Cardiac fibroblast (primary cell): ENCODE measurements at regions not wholly inside any gene's neighbourhood (a gene's known extent, or its start where the extent isn't known, plus 50 kb on each side); places are given as distances from the start of the nearest gene placed in this dataset.
"Not testable (repeated sequence)": the region's sequence is repeated elsewhere in the genome, so short reads cannot be mapped to it uniquely, and the experiment has no call there.

Experiments
- DNase-seq, 2 donors: peaks; one replicate each; pipeline versions ENCODE4 v3.0.0 to v3.0.0-alpha.2; 2010; ENCODE audit warnings: low read depth in 2 of 2
- H3K4me3 ChIP-seq, 2 donors: replicated peaks in 1 of 2; 1 replicate in 1 of 2; 2 replicates in 1 of 2; pipeline ENCODE4 v1.5.1; 2011; ENCODE audit warnings: low read depth in 2 of 2, low read length in 2 of 2, mild to moderate bottlenecking in 2 of 2, moderate library complexity in 1 of 2
- CTCF ChIP-seq: IDR thresholded peaks from one replicate; pipeline ENCODE4 v1.5.1; 2011; ENCODE audit warnings: low read depth, mild to moderate bottlenecking, low read length, inconsistent platforms

DNA sequence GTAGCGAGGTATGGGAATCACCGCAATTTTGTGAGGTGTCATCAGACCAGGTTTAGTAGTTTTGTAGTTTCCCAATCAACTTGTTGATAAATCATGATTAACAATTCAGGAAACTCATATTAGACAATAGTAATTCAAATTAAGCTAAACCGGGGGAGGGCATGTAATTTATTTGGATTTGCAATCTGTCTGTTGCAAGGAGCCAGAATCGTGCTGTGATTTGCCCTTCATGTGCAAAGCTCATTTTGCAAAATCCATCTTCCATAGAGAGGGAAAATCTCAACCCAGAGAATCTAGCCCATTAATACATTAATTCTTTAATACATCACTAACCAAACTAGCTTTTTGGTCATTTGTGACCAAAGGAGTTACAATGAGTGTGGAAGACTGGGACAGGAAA is 164.7 kb upstream of the TRPM3 start:
- no peak for TF ChIP-seq CTCF
- no peak overlapping the region for H3K4me3 ChIP-seq
- no peak for DNase-seq

GRCh38 chr9:71285191-71285656 is 163.8 kb upstream of the TRPM3 start:
- DNase-seq = peak; percentile 75 to 77
- peak; percentile 79 for TF ChIP-seq CTCF

DNA sequence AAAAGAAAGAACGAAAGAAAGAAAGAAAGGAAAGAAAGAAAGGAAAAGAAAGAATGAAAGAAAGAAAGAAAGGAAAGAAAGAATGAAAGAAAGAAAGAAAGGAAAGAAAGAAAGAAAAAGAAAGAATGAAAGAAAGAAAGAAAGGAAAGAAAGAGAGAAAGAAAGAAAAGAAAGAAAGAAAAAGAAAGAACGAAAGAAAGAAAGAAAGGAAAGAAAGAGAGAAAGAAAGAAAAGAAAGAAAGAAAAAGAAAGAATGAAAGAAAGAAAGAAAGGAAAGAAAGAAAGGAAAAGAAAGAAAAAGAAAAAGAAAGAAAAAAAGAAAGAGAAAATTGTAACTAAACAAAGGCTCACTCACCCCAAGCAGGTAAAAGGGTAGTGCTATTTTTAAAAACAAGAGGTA is 160.7 kb upstream of the TRPM3 start:
- H3K4me3 ChIP-seq, DNase-seq: not testable (repeated sequence)

More at GRCh38 chr9:71285191-71285656, 163.8 kb upstream of the TRPM3 start:
- H3K4me3 ChIP-seq = no peak overlapping the region

DNA sequence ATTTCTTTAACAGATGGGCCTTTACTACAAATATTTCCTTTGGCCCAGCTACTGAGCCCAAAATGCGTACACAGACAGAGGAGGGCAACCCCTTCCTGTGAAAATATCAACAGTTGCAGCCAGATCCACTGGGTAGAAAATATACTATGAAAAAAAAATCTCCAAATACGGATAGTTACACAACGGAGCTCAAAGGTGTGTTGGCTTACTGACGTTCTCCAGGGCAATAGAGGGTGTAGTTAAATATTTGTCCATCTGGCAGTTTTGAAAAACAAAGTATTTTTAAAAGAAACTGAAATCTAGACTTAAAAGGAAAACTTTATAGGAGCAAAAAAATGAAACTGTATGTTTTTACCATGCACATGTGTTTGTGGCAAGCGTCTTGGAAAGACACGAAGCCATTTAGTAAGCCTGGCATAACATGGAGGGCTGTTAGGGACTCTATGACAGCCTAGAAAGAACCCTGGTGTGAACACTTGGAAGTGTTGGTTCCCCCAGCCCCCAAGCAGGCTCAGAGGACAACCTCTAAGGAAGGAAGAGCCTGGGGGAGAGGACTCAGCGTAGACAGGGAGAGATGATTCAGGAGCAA is 157.8 kb upstream of the TRPM3 start:
- no peak for TF ChIP-seq CTCF
- H3K4me3 ChIP-seq = no peak overlapping the region
- DNase-seq = no peak

- no peak for TF ChIP-seq CTCF
- no peak for DNase-seq
- H3K4me3 ChIP-seq = no peak overlapping the region
Measured at GRCh38 chr9:71273613-71274012, 152.2 kb upstream of the TRPM3 start.

GRCh38 chr9:71271602-71272001 is 150.2 kb upstream of the TRPM3 start:
- DNase-seq = no peak
- H3K4me3 ChIP-seq = no peak overlapping the region
- no peak for TF ChIP-seq CTCF

- no peak for TF ChIP-seq CTCF
- H3K4me3 ChIP-seq = no peak overlapping the region
- no peak for DNase-seq
Measured at GRCh38 chr9:71270554-71270953, 149.1 kb upstream of the TRPM3 start.
